IMR-90 (cell line): ENCODE measurements at regions not wholly inside any gene's neighbourhood (a gene's known extent, or its start where the extent isn't known, plus 50 kb on each side); places are given as distances from the start of the nearest gene placed in this dataset.

Source experiments
- ATAC-seq: fragments of 200-7000 bp; cut with Tn5 transposase; 2 replicates; pipeline ENCODE4 v1.9.1; 2020; ENCODE audit warnings: low read depth, mild to moderate bottlenecking, moderate library complexity
- BruUV-seq: library from RNA; stranded (reverse); fragments of 400-500 nt; replicated peaks from 2 replicates; lab custom pipeline; 2021; lab: Mats Ljungman, UMichigan
- CTCF ChIA-PET: fragments of 300-600 bp; formaldehyde crosslinking; extraction: SDS; loops from one replicate; lab custom pipeline; 2021; ENCODE audit warnings: antibody characterized with exemption; lab: Yijun Ruan, JAX
- POLR2A ChIA-PET: fragments of 300-600 bp; sonication (Branson Sonifier 250); formaldehyde crosslinking; loops from one replicate; lab custom pipeline; 2022; ENCODE audit warnings: antibody characterized with exemption; ENCODE audit not compliant: unreplicated experiment; lab: Charles Lee
- DNase-seq: peaks from one replicate; pipeline ENCODE4 v3.0.0; 2013
- H2AFZ ChIP-seq: replicated peaks from 2 replicates; pipeline ENCODE3; 2013; ENCODE audit warnings: low read length, mild to moderate bottlenecking; ENCODE audit not compliant: poor library complexity
- H2AK5ac ChIP-seq: 2 replicates; pipeline ENCODE4 v1.6.1; 2013; ENCODE audit warnings: low read depth, low read length, inconsistent platforms
- H2AK9ac ChIP-seq: replicated peaks from 2 replicates; pipeline ENCODE3; 2013; ENCODE audit warnings: mild to moderate bottlenecking, low read depth, low read length, moderate library complexity; ENCODE audit not compliant: poor library complexity
- H2BK120ac ChIP-seq: 2 replicates; pipeline ENCODE4 v1.6.1; 2013; ENCODE audit warnings: low read depth, low read length, inconsistent platforms
- H2BK15ac ChIP-seq: 3 replicates; pipeline ENCODE4 v1.6.1; 2013; ENCODE audit warnings: low read depth, low read length, inconsistent platforms
- H2BK20ac ChIP-seq: 2 replicates; pipeline ENCODE4 v1.6.1; 2013; ENCODE audit warnings: low read depth, mild to moderate bottlenecking, inconsistent platforms, low read length, moderate library complexity
- H2BK5ac ChIP-seq: 2 replicates; pipeline ENCODE4 v1.6.1; 2013; ENCODE audit warnings: mild to moderate bottlenecking, low read depth, low read length, inconsistent platforms; ENCODE audit not compliant: poor library complexity, severe bottlenecking
- H3K14ac ChIP-seq: replicated peaks from 2 replicates; pipeline ENCODE4 v1.6.1; 2013; ENCODE audit warnings: low read depth, low read length, inconsistent platforms
- H3K18ac ChIP-seq: 2 replicates; pipeline ENCODE4 v1.6.1; 2013; ENCODE audit warnings: low read depth, low read length, control low read depth
- H3K23ac ChIP-seq: 2 replicates; pipeline ENCODE4 v1.6.1; 2013; ENCODE audit warnings: low read depth, low read length, inconsistent platforms
- H3K27ac ChIP-seq: 2 replicates; pipeline ENCODE4 v1.5.1; 2013; ENCODE audit warnings: mild to moderate bottlenecking, control low read depth, low read length; ENCODE audit not compliant: insufficient read depth
- H3K27me3 ChIP-seq: 2 replicates; pipeline ENCODE4 v1.6.1; 2013; ENCODE audit warnings: low read length; ENCODE audit not compliant: control insufficient read depth, insufficient read depth
- H3K36me3 ChIP-seq: 2 replicates; pipeline ENCODE4 v1.6.1; 2013; ENCODE audit warnings: low read length, mixed read lengths; ENCODE audit not compliant: control insufficient read depth, insufficient read depth
- H3K4ac ChIP-seq: 2 replicates; pipeline ENCODE4 v1.6.1; 2013; ENCODE audit warnings: low read depth, low read length, inconsistent platforms
- H3K4me1 ChIP-seq: 2 replicates; pipeline ENCODE4 v1.6.1; 2013; ENCODE audit warnings: low read length, mixed read lengths; ENCODE audit not compliant: control insufficient read depth, insufficient read depth
- H3K4me2 ChIP-seq: 2 replicates; pipeline ENCODE4 v1.6.1; 2013; ENCODE audit warnings: low read depth, mild to moderate bottlenecking, control low read depth, low read length, moderate library complexity
- H3K4me3 ChIP-seq: 2 replicates; pipeline ENCODE4 v1.5.1; 2013; ENCODE audit warnings: low read depth, mild to moderate bottlenecking, control low read depth, low read length, moderate library complexity; ENCODE audit not compliant: insufficient read depth
- H3K56ac ChIP-seq: 2 replicates; pipeline ENCODE4 v1.6.1; 2013; ENCODE audit warnings: low read length, inconsistent platforms; ENCODE audit not compliant: insufficient read depth; ENCODE audit errors: extremely low read depth
- H3K79me1 ChIP-seq, 2 experiments: 2 replicates each; pipeline ENCODE4 v1.6.1; 2013; ENCODE audit warnings: low read length in 2 of 2, inconsistent platforms in 1 of 2, low read depth in 1 of 2
- H3K9ac ChIP-seq: 2 replicates; pipeline ENCODE4 v1.6.1; 2013; ENCODE audit warnings: low read depth, low read length, control low read depth
- H3K9me1 ChIP-seq: 2 replicates; pipeline ENCODE4 v1.6.1; 2013; ENCODE audit warnings: low read length, inconsistent platforms; ENCODE audit not compliant: insufficient read depth
- H3K9me3 ChIP-seq: 2 replicates; pipeline ENCODE4 v1.6.1; 2013; ENCODE audit warnings: low read length; ENCODE audit not compliant: control insufficient read depth, insufficient read depth
- H4K20me1 ChIP-seq: 2 replicates; pipeline ENCODE4 v1.6.1; 2013; ENCODE audit warnings: low read length, inconsistent platforms; ENCODE audit not compliant: insufficient read depth
- H4K5ac ChIP-seq: 2 replicates; pipeline ENCODE4 v1.6.1; 2013; ENCODE audit warnings: mild to moderate bottlenecking, low read depth, low read length, control low read depth
- H4K8ac ChIP-seq, 2 experiments: 2 replicates each; pipeline ENCODE4 v1.6.1; 2013; ENCODE audit warnings: low read depth in 2 of 2, low read length in 2 of 2, control low read depth in 1 of 2, inconsistent platforms in 1 of 2
- H4K91ac ChIP-seq: 2 replicates; pipeline ENCODE4 v1.6.1; 2013; ENCODE audit warnings: low read depth, low read length, inconsistent platforms; ENCODE audit not compliant: insufficient read depth
- BHLHE40 ChIP-seq: fragments of 150-350 bp; IDR thresholded peaks from 2 replicates; pipeline ENCODE4 v1.6.1; 2016; ENCODE audit warnings: mild to moderate bottlenecking, low read depth, low read length
- CEBPB ChIP-seq: IDR thresholded peaks from 2 replicates; pipeline ENCODE4 v1.6.1; 2012; ENCODE audit warnings: low read depth, low read length, improper control_type of control experiment
- CHD1 ChIP-seq: IDR thresholded peaks from 2 replicates; pipeline ENCODE4 v1.6.1; 2012; ENCODE audit warnings: low read depth, low read length, improper control_type of control experiment
- FOS ChIP-seq: fragments of 150-350 bp; IDR thresholded peaks from 2 replicates; pipeline ENCODE4 v1.6.1; 2016; ENCODE audit warnings: low read depth, low read length
- MAFK ChIP-seq: IDR thresholded peaks from 2 replicates; pipeline ENCODE4 v1.6.1; 2012; ENCODE audit warnings: low read depth, low read length, improper control_type of control experiment
- MAZ ChIP-seq: IDR thresholded peaks from 2 replicates; pipeline ENCODE4 v1.6.1; 2012; ENCODE audit warnings: low read depth, mild to moderate bottlenecking, low read length, improper control_type of control experiment, moderate library complexity, borderline replicate concordance
- MXI1 ChIP-seq: IDR thresholded peaks from 2 replicates; pipeline ENCODE4 v1.6.1; 2012; ENCODE audit warnings: low read depth, mild to moderate bottlenecking, low read length, moderate library complexity, borderline replicate concordance
- NFE2L2 ChIP-seq: fragments of 150-350 bp; IDR thresholded peaks from 2 replicates; pipeline ENCODE4 v1.6.1; 2016; ENCODE audit warnings: low read depth, mild to moderate bottlenecking, low read length
- POLR2A ChIP-seq: IDR thresholded peaks from 2 replicates; pipeline ENCODE4 v1.6.1; 2012; ENCODE audit warnings: mild to moderate bottlenecking, low read depth, low read length
- RAD21 ChIP-seq: IDR thresholded peaks from 2 replicates; pipeline ENCODE4 v1.6.1; 2012; ENCODE audit warnings: low read length, improper control_type of control experiment
- RCOR1 ChIP-seq: IDR thresholded peaks from 2 replicates; pipeline ENCODE4 v1.6.1; 2012; ENCODE audit warnings: mild to moderate bottlenecking, low read length, improper control_type of control experiment; ENCODE audit not compliant: insufficient replicate concordance
- RFX5 ChIP-seq: IDR thresholded peaks from 2 replicates; pipeline ENCODE4 v1.8.0; 2012; ENCODE audit warnings: low read depth, mild to moderate bottlenecking, low read length, moderate library complexity
- SMC3 ChIP-seq: fragments of 150-350 bp; IDR thresholded peaks from 2 replicates; pipeline ENCODE4 v1.6.1; 2016; ENCODE audit warnings: low read depth, mild to moderate bottlenecking, antibody characterized with exemption, low read length, moderate library complexity
- WGBS, 2 experiments: methylation state at CpG; one replicate each; pipeline versions ENCODE4 v1.1.5 to v1.1.7; 2013; ENCODE audit warnings: missing lambda C conversion rate in 2 of 2; ENCODE audit not compliant: insufficient read length in 1 of 2; ENCODE audit errors: extremely low coverage in 2 of 2; 5-methylcytosine and 5-hydroxymethylcytosine counted together
- dilution Hi-C: fragments of 300-500 bp; cut with HindIII; formaldehyde crosslinking; loops from one replicate; pipeline ENCODE4 v1.14.3; 2018; ENCODE audit warnings: low sequenced_read_pairs; ENCODE audit not compliant: unreplicated experiment
- in situ Hi-C: fragments of 300-500 bp; cut with MboI; formaldehyde crosslinking; loops from 3 replicates; pipeline ENCODE4 v1.14.3; 2019; ENCODE audit warnings: low sequenced_read_pairs, inconsistent platforms, mixed read lengths
- intact Hi-C: fragments of 100-400 bp; cut with micrococcal nuclease; formaldehyde crosslinking; loops from 2 replicates; pipeline ENCODE4 v1.10.0; 2022
- TF ChIP-seq, protein P1 (sequence below): conservative IDR thresholded peaks from 2 replicates; pipeline ENCODE4 v1.5.1; 2012; ENCODE audit warnings: mild to moderate bottlenecking, low read depth, low read length, improper control_type of control experiment
- TF ChIP-seq, protein P2 (sequence below): fragments of 150-350 bp; IDR thresholded peaks from 2 replicates; pipeline ENCODE4 v1.6.1; 2017; ENCODE audit warnings: mild to moderate bottlenecking, antibody characterized with exemption, low read length, low read depth
- TF ChIP-seq, protein P3 (sequence below): fragments of 150-350 bp; IDR thresholded peaks from 2 replicates; pipeline ENCODE4 v1.6.1; 2016; ENCODE audit warnings: low read depth, mild to moderate bottlenecking, low read length, moderate library complexity, borderline replicate concordance

DNA sequence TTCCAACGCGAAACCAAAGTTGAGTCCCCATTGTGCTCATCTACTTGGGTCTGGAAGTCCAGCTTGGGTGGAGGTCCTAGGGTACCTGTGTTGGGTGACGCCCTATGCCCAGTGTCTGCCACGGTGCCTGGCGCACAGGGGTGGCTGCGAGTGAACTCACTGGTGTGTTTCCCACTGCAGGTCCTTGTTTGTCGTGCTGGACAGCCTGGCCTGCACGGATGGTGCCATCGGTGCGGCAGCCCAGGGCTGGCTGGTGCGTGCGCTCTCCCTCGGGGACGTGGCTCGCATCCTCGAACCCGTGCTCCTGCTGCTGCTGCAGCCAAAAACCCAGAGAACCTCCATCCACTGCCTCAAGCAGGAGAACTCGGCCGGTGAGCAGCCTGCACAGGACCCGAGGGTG lies 80.4 kb upstream of the MORC3 start:
- Histone ChIP-seq H3K79me1 (peaks cover 0 to 10% of the 10 kb centered on the region in 2 experiments; a peak in 1 of 4 replicates), H4K5ac (no peak overlapping the region), H2BK15ac (no peak overlapping the region), H3K4ac (no peak overlapping the region), H3K27me3 (no peaks in the 10 kb centered on the region), H4K20me1 (no peaks in the 10 kb centered on the region), H3K4me2 (no peak overlapping the region), H4K8ac (no peak overlapping the region), H3K9ac (no peak overlapping the region), H3K56ac (no peak overlapping the region), H3K14ac (no peak overlapping the region), H3K9me3 (no peaks in the 10 kb centered on the region), H3K4me1 (peaks cover 2% of the 10 kb centered on the region; the same call in 1 of the 2 replicates), H3K36me3 (0 out of 2 replicates have a peak, but pooled peaks cover 2% of the 10 kb centered on the region), H2BK120ac (no peak overlapping the region), H3K23ac (no peak overlapping the region), H2BK20ac (no peak overlapping the region), H2AFZ (no peak overlapping the region), H3K9me1 (no peaks in the 10 kb centered on the region), H2AK5ac (no peak overlapping the region), H3K27ac (no peak overlapping the region), H3K4me3 (no peak overlapping the region), H4K91ac (no peak overlapping the region), H2AK9ac (no peak overlapping the region), H3K18ac (no peak overlapping the region), H2BK5ac (no peak overlapping the region)
- DNase-seq (no peak), ATAC-seq (no peak)
- CTCF ChIA-PET: no interaction called here
- 94% methylated on average over 6 of the region's 20 CpGs; no CpG with 5 or more reads in 1 of the 2 experiments for WGBS, 2 experiments
- in situ Hi-C loops (no loop called here), intact Hi-C loops (no loop called here), dilution Hi-C loops (no loop called here)
- BruUV-seq: no TSS peak
- TF ChIP-seq, protein P1, sequence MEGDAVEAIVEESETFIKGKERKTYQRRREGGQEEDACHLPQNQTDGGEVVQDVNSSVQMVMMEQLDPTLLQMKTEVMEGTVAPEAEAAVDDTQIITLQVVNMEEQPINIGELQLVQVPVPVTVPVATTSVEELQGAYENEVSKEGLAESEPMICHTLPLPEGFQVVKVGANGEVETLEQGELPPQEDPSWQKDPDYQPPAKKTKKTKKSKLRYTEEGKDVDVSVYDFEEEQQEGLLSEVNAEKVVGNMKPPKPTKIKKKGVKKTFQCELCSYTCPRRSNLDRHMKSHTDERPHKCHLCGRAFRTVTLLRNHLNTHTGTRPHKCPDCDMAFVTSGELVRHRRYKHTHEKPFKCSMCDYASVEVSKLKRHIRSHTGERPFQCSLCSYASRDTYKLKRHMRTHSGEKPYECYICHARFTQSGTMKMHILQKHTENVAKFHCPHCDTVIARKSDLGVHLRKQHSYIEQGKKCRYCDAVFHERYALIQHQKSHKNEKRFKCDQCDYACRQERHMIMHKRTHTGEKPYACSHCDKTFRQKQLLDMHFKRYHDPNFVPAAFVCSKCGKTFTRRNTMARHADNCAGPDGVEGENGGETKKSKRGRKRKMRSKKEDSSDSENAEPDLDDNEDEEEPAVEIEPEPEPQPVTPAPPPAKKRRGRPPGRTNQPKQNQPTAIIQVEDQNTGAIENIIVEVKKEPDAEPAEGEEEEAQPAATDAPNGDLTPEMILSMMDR: no peak
- no peak for TF ChIP-seq POLR2A
- TF ChIP-seq RFX5: no peak
- TF ChIP-seq NFE2L2: no peak
- TF ChIP-seq, protein P2, sequence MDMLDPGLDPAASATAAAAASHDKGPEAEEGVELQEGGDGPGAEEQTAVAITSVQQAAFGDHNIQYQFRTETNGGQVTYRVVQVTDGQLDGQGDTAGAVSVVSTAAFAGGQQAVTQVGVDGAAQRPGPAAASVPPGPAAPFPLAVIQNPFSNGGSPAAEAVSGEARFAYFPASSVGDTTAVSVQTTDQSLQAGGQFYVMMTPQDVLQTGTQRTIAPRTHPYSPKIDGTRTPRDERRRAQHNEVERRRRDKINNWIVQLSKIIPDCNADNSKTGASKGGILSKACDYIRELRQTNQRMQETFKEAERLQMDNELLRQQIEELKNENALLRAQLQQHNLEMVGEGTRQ: no peak
- no peak for TF ChIP-seq MAZ
- no peak for TF ChIP-seq BHLHE40
- TF ChIP-seq, protein P3, sequence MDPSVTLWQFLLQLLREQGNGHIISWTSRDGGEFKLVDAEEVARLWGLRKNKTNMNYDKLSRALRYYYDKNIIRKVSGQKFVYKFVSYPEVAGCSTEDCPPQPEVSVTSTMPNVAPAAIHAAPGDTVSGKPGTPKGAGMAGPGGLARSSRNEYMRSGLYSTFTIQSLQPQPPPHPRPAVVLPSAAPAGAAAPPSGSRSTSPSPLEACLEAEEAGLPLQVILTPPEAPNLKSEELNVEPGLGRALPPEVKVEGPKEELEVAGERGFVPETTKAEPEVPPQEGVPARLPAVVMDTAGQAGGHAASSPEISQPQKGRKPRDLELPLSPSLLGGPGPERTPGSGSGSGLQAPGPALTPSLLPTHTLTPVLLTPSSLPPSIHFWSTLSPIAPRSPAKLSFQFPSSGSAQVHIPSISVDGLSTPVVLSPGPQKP: no peak
- TF ChIP-seq SMC3: no peak
- TF ChIP-seq RCOR1: no peak
- TF ChIP-seq MXI1: no peak
- no peak for TF ChIP-seq CHD1
- no peak for TF ChIP-seq MAFK
- no peak for TF ChIP-seq RAD21
- TF ChIP-seq FOS: no peak
- no peak for TF ChIP-seq CEBPB
- POLR2A ChIA-PET: no interaction called here
